ENCODE measurements at regions not wholly inside any gene's neighbourhood (a gene's known extent, or its start where the extent isn't known, plus 50 kb on each side); places are given as distances from the start of the nearest gene placed in this dataset.

GRCh38 chr7:88647825-88648224 lies 111.7 kb upstream of the ZNF804B start:
- TF ChIP-seq, protein P1, sequence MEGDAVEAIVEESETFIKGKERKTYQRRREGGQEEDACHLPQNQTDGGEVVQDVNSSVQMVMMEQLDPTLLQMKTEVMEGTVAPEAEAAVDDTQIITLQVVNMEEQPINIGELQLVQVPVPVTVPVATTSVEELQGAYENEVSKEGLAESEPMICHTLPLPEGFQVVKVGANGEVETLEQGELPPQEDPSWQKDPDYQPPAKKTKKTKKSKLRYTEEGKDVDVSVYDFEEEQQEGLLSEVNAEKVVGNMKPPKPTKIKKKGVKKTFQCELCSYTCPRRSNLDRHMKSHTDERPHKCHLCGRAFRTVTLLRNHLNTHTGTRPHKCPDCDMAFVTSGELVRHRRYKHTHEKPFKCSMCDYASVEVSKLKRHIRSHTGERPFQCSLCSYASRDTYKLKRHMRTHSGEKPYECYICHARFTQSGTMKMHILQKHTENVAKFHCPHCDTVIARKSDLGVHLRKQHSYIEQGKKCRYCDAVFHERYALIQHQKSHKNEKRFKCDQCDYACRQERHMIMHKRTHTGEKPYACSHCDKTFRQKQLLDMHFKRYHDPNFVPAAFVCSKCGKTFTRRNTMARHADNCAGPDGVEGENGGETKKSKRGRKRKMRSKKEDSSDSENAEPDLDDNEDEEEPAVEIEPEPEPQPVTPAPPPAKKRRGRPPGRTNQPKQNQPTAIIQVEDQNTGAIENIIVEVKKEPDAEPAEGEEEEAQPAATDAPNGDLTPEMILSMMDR (conservative IDR thresholded peaks at IDR 0.05 in 1 of 2, IDR thresholded peaks at IDR 0.05 in 1 of 2; ENCODE audit: low read depth in 1 of 2, low read length in 2 of 2), result no peak
- no peak for TF ChIP-seq EZH2 (IDR thresholded peaks at IDR 0.05; ENCODE audit: low read length, missing control alignments)

Data from fibroblast of lung (primary cell).